ENCODE measurements at regions not wholly inside any gene's neighbourhood (a gene's known extent, or its start where the extent isn't known, plus 50 kb on each side); places are given as distances from the start of the nearest gene placed in this dataset.

DNA sequence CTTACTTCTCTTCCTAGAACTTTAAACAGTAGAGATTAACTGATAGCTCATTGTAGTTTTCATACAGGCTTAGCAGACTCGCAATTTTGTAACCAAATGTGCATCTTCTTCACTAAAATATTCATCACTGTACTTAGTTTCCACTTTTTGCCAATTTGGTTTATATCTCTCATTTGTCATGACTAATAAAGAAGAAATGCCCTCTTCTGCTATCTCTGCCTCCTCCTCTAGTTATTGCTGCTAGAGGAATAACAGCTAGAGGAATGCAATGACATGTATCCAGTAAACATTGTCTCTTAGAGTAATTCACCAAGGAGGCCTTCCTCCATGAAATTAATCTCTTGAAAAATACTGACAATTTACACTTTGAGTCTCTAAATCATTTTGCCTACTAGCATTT lies 115.5 kb upstream of the COX10 start:
- Histone ChIP-seq H3K9ac (ENCODE audit: low read depth in 1 of 2, low read length in 2 of 2) (no peak overlapping the region), H3K4me3 (ENCODE audit: low read depth in 1 of 3, low read length in 3 of 3) (no peak overlapping the region), H3K9me3 (ENCODE audit: control insufficient read depth in 4 of 4, low read length in 3 of 4) (no peaks in the 10 kb centered on the region), H3K27ac (ENCODE audit: low read depth in 1 of 2, low read length in 2 of 2) (no peak overlapping the region), H3K4me1 (ENCODE audit: control insufficient read depth in 4 of 4, insufficient read depth in 4 of 4, low read length in 3 of 4) (peaks cover 0 to 27% (median 23%) of the 10 kb centered on the region in 4 donors), H3K27me3 (ENCODE audit: control insufficient read depth in 4 of 4, insufficient read depth in 4 of 4, low read length in 3 of 4) (no peaks in the 10 kb centered on the region), H3K36me3 (ENCODE audit: control insufficient read depth in 4 of 4, insufficient read depth in 3 of 4, low read depth in 1 of 4, low read length in 3 of 4) (no peaks in the 10 kb centered on the region)
- 0% methylated on average over 1 of the region's 1 CpG for WGBS
- TF ChIP-seq, protein P1, sequence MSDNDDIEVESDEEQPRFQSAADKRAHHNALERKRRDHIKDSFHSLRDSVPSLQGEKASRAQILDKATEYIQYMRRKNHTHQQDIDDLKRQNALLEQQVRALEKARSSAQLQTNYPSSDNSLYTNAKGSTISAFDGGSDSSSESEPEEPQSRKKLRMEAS (IDR thresholded peaks at IDR 0.05), result no peak
- no peak for TF ChIP-seq NR2F2 (IDR thresholded peaks at IDR 0.05)
- DNase-seq (ENCODE audit: low spot score), result no peak

DNA sequence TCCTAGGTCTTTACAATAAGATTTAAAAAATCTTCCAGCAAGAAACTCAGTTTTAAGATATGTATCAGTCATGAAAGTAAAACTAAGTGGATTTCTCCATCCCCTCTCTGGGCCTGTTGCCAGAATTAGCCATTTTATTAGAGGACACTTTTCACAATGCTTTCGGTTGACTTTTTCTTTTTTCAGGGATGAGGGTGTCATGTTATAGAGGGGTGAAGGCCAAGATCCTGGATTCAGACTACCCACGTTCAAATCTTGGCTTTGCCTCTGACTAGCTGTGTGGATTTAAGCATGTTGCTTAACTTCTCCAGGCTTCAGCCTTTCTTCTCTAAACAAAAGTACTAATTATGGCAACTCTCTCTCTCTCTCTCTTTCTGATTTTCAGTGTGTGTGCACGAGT lies 111.7 kb upstream of the COX10 start:
- Histone ChIP-seq H3K27me3 (ENCODE audit: control insufficient read depth in 4 of 4, insufficient read depth in 4 of 4, low read length in 3 of 4) (no peaks in the 10 kb centered on the region), H3K4me1 (ENCODE audit: control insufficient read depth in 4 of 4, insufficient read depth in 4 of 4, low read length in 3 of 4) (peaks cover 0 to 11% (median 9%) of the 10 kb centered on the region in 4 donors), H3K36me3 (ENCODE audit: control insufficient read depth in 4 of 4, insufficient read depth in 3 of 4, low read depth in 1 of 4, low read length in 3 of 4) (no peaks in the 10 kb centered on the region), H3K9me3 (ENCODE audit: control insufficient read depth in 4 of 4, low read length in 3 of 4) (no peaks in the 10 kb centered on the region), H3K9ac (ENCODE audit: low read depth in 1 of 2, low read length in 2 of 2) (no peak overlapping the region), H3K4me3 (ENCODE audit: low read depth in 1 of 3, low read length in 3 of 3) (no peak overlapping the region), H3K27ac (ENCODE audit: low read depth in 1 of 2, low read length in 2 of 2) (no peak overlapping the region)
- TF ChIP-seq RAD21 (IDR thresholded peaks at IDR 0.05) (peak in 1 of 2 donors; percentile 8), YY1 (IDR thresholded peaks at IDR 0.05) (peak; percentile 34)
- TF ChIP-seq, protein P2, sequence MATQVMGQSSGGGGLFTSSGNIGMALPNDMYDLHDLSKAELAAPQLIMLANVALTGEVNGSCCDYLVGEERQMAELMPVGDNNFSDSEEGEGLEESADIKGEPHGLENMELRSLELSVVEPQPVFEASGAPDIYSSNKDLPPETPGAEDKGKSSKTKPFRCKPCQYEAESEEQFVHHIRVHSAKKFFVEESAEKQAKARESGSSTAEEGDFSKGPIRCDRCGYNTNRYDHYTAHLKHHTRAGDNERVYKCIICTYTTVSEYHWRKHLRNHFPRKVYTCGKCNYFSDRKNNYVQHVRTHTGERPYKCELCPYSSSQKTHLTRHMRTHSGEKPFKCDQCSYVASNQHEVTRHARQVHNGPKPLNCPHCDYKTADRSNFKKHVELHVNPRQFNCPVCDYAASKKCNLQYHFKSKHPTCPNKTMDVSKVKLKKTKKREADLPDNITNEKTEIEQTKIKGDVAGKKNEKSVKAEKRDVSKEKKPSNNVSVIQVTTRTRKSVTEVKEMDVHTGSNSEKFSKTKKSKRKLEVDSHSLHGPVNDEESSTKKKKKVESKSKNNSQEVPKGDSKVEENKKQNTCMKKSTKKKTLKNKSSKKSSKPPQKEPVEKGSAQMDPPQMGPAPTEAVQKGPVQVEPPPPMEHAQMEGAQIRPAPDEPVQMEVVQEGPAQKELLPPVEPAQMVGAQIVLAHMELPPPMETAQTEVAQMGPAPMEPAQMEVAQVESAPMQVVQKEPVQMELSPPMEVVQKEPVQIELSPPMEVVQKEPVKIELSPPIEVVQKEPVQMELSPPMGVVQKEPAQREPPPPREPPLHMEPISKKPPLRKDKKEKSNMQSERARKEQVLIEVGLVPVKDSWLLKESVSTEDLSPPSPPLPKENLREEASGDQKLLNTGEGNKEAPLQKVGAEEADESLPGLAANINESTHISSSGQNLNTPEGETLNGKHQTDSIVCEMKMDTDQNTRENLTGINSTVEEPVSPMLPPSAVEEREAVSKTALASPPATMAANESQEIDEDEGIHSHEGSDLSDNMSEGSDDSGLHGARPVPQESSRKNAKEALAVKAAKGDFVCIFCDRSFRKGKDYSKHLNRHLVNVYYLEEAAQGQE (IDR thresholded peaks at IDR 0.05), result no peak
- WGBS, result 34% methylated on average over 3 of the region's 3 CpGs
- no peak for DNase-seq (ENCODE audit: low spot score)

DNA sequence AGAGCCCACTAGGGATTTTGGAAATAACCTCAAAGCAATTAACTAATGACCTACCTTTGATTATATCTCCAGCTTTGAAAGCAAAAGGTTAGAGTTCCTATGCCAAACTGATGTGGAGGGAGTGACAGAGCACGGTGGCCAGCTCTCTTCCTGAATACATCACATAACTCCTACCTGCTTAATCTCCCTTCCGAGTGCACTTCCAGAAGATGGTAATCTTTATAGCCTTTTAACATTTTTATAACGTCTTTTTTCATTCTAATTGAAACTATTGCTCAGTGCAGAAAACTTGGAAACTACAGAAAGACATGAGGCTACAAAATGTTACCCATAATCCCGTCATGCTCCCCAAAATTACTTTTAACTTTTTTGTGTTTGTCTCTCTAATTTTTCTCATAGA lies 110.5 kb upstream of the COX10 start:
- DNase-seq (ENCODE audit: low spot score), result no peak
- Histone ChIP-seq H3K27me3 (ENCODE audit: control insufficient read depth in 4 of 4, insufficient read depth in 4 of 4, low read length in 3 of 4) (no peaks in the 10 kb centered on the region), H3K9me3 (ENCODE audit: control insufficient read depth in 4 of 4, low read length in 3 of 4) (no peaks in the 10 kb centered on the region), H3K27ac (ENCODE audit: low read depth in 1 of 2, low read length in 2 of 2) (no peak overlapping the region), H3K4me1 (ENCODE audit: control insufficient read depth in 4 of 4, insufficient read depth in 4 of 4, low read length in 3 of 4) (peaks cover 0 to 7% (median 6%) of the 10 kb centered on the region in 4 donors), H3K36me3 (ENCODE audit: control insufficient read depth in 4 of 4, insufficient read depth in 3 of 4, low read depth in 1 of 4, low read length in 3 of 4) (no peaks in the 10 kb centered on the region), H3K4me3 (ENCODE audit: low read depth in 1 of 3, low read length in 3 of 3) (no peak overlapping the region), H3K9ac (ENCODE audit: low read depth in 1 of 2, low read length in 2 of 2) (no peak overlapping the region)
- 93% methylated on average over 4 of the region's 4 CpGs for whole genome bisulfite sequencing
- TF ChIP-seq FOXA2 (IDR thresholded peaks at IDR 0.05) (no peak), SP1 (IDR thresholded peaks at IDR 0.05) (no peak), GABPA (IDR thresholded peaks at IDR 0.05 in 1 of 2, conservative IDR thresholded peaks at IDR 0.05 in 1 of 2) (no peak), HNF4A (conservative IDR thresholded peaks at IDR 0.05) (no peak), RAD21 (IDR thresholded peaks at IDR 0.05) (no peak), JUND (IDR thresholded peaks at IDR 0.05) (no peak), EGR1 (IDR thresholded peaks at IDR 0.05; ENCODE audit: low read depth in 2 of 2) (no peak), TAF1 (conservative IDR thresholded peaks at IDR 0.05) (no peak), NR2F2 (IDR thresholded peaks at IDR 0.05) (no peak), YY1 (IDR thresholded peaks at IDR 0.05) (no peak), HNF4G (IDR thresholded peaks at IDR 0.05) (no peak), RXRA (IDR thresholded peaks at IDR 0.05) (no peak)
- TF ChIP-seq, protein P3, sequence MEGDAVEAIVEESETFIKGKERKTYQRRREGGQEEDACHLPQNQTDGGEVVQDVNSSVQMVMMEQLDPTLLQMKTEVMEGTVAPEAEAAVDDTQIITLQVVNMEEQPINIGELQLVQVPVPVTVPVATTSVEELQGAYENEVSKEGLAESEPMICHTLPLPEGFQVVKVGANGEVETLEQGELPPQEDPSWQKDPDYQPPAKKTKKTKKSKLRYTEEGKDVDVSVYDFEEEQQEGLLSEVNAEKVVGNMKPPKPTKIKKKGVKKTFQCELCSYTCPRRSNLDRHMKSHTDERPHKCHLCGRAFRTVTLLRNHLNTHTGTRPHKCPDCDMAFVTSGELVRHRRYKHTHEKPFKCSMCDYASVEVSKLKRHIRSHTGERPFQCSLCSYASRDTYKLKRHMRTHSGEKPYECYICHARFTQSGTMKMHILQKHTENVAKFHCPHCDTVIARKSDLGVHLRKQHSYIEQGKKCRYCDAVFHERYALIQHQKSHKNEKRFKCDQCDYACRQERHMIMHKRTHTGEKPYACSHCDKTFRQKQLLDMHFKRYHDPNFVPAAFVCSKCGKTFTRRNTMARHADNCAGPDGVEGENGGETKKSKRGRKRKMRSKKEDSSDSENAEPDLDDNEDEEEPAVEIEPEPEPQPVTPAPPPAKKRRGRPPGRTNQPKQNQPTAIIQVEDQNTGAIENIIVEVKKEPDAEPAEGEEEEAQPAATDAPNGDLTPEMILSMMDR (IDR thresholded peaks at IDR 0.05; ENCODE audit: low read depth, low read length, missing input control), result no peak
- TF ChIP-seq, protein P4, sequence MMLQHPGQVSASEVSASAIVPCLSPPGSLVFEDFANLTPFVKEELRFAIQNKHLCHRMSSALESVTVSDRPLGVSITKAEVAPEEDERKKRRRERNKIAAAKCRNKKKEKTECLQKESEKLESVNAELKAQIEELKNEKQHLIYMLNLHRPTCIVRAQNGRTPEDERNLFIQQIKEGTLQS (IDR thresholded peaks at IDR 0.05), result no peak
- TF ChIP-seq, protein P5, sequence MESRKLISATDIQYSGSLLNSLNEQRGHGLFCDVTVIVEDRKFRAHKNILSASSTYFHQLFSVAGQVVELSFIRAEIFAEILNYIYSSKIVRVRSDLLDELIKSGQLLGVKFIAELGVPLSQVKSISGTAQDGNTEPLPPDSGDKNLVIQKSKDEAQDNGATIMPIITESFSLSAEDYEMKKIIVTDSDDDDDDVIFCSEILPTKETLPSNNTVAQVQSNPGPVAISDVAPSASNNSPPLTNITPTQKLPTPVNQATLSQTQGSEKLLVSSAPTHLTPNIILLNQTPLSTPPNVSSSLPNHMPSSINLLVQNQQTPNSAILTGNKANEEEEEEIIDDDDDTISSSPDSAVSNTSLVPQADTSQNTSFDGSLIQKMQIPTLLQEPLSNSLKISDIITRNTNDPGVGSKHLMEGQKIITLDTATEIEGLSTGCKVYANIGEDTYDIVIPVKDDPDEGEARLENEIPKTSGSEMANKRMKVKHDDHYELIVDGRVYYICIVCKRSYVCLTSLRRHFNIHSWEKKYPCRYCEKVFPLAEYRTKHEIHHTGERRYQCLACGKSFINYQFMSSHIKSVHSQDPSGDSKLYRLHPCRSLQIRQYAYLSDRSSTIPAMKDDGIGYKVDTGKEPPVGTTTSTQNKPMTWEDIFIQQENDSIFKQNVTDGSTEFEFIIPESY (IDR thresholded peaks at IDR 0.05), result no peak
- TF ChIP-seq, protein P2 (IDR thresholded peaks at IDR 0.05), result no peak
- TF ChIP-seq, protein P1 (IDR thresholded peaks at IDR 0.05), result no peak
